ENCODE measurements at regions not wholly inside any gene's neighbourhood (a gene's known extent, or its start where the extent isn't known, plus 50 kb on each side); places are given as distances from the start of the nearest gene placed in this dataset.
A peak's percentile ranks its signal among the peaks of the same experiment; 100 is the strongest.
"Not testable (repeated sequence)": the region's sequence is repeated elsewhere in the genome, so short reads cannot be mapped to it uniquely, and the experiment has no call there.

DNA sequence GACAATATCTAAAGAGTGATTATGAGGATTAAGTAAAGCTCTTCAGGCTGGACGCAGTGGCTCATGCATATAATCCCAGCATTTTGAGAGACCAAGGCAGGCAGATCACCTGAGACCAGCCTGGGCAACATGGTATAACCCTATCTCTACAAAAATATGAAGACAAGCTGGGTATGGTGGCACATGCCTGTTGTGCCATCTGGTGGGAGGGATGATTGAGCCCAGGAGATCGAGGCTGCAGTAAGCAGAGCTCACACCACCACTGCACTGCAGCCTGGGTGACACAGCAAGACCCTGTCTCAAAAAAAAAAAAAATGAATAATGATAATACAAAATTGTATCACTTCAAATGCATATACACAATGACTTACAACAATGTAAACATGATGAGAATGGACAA lies 195.6 kb upstream of the AUTS2 start:
- no peak for DNase-seq

DNA sequence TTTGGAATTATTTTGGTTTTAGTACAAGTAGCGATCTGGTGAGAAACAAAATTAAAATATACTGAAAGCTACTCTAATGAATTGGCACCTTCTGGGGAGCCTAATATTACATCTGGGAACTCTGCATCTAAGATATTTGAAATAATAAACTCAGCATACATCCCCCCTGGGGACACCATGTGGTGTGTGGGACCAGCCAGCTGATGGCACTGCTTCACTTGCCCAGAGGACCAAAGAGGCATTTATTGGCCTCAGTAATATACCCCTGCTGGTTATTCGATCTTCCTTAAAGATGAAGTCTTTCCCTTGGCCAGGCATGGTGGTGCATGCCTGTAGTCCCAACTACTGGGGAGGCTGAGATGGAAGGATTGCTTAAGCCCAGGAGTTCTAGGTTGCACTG lies 195.1 kb upstream of the AUTS2 start:
- DNase-seq = no peak

DNA sequence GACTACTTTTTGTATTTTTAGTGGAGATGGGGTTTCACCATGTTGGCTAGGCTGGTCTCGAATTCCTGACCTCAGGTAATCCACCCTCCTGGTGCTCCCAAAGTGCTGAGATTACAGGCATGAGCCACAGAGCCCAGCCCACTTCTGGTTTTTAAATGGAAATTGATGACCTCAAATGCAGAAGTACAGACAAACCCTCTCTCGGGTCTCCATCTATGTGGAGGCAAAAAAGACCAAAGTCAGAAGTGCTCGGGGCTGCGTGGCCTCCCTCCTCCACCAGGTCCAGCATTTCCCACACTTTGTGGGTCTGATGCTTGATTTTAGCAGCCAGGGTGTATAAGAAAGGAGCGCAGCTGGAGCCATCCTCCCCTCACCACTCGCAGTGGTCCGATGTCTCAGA lies 187.3 kb upstream of the AUTS2 start:
- DNase-seq = no peak

GRCh38 chr7:69411466-69411865 lies 186.8 kb upstream of the AUTS2 start:
- no peak for DNase-seq

- DNase-seq = peak in 1 of 2 donors; percentile 22
Measured at GRCh38 chr7:69412331-69413146, 185.7 kb upstream of the AUTS2 start.

- DNase-seq = no peak
Measured at GRCh38 chr7:69414555-69414954, 183.7 kb upstream of the AUTS2 start.

DNA sequence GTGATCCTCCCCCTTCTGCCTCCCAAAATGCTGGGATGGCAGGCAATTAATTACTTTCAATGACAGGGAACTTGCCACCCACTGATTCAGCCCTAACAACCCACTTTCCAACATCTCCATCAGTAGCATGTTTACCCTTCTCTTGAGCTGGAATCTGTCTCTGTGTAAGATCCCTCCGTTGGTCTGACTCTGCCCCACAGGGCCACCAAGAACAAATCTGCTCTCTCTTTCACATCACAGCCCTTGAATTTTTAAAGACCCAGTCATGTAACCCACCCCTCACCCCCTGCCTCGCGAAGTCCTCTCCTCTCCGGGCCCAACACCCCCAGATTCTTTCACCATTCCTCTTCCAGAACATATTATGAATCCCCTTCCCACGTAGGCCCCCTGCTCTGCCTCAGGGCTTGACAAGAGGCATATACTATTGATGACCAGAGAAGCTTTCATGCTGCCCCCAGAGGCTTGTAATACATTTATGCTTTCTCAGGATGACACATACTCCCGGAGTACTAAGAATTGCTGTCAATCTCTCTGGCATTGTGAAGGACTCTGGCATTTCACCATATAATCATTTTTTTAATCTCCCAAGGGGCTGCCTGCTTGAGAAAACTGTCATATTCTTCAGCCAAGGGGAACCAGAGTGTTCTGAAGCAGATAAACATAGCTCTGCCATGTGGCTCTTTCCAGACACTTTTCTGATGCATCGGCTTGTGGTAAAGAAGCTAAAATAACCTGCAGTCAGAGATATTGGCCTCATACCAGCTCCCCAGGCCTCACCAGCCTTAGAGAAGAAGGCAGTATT lies 179.2 kb upstream of the AUTS2 start:
- no peak for DNase-seq

DNA sequence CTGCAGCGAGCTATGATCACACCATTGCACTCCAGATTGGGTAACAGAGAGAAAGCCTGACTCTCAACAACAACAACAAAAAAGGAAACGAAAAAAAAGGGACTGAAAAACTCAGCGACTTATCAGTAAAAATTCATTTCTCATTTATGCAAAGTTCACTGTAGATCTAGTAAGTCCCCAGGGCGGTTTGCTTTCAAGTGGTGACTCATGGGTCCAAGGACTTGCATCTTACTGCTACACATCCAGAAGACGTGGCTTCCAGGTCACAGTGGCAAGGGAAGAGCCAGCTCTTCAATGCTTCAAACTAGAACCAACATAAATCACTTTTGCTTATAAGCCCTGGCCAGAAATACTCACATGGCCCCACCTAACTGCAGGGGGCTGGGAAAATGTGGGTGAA lies 178.3 kb upstream of the AUTS2 start:
- DNase-seq = no peak

DNA sequence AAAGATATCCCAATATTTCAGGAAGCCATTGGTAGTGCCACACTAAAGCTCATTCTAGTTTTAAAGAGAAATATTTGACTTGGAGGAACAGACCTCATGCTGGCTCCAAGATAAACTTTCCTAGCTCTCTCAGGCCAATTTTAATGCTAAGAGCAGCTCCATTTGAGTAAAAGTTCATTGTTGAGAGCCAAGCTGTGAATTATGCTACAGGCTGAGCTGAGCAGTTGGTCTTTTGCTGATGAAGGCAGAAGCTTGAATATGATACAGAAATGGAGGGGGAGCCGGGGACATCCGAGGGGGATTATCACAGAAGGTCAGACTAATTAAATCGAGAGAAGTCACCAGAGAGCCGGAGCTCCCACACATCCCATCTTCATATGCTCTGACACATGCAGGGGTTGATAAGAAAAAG lies 175.7 kb upstream of the AUTS2 start:
- DNase-seq = no peak

- DNase-seq = no peak
Measured at GRCh38 chr7:69426705-69427104, 171.6 kb upstream of the AUTS2 start.

DNA sequence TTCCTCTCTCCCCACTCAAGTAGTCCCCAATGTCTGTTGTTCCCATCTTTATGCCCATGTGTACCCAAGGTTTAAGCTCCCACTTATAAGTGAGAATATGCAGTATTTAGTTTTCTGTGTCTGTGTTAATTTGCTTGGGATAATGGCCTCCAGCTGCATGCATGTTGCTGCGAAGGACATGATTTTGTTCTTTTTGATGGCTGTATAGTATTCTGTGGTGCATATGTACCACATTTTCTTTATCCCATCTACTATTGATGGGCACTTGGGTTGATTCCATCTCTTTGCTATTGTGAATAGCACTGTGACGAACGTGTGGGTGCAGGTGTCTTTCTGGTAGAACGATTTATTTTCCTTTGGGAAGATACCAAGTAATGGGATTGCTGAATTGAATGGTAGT lies 170.2 kb upstream of the AUTS2 start:
- no peak for DNase-seq

- DNase-seq = no peak
Measured at GRCh38 chr7:69429911-69430383, 168.3 kb upstream of the AUTS2 start.

DNA sequence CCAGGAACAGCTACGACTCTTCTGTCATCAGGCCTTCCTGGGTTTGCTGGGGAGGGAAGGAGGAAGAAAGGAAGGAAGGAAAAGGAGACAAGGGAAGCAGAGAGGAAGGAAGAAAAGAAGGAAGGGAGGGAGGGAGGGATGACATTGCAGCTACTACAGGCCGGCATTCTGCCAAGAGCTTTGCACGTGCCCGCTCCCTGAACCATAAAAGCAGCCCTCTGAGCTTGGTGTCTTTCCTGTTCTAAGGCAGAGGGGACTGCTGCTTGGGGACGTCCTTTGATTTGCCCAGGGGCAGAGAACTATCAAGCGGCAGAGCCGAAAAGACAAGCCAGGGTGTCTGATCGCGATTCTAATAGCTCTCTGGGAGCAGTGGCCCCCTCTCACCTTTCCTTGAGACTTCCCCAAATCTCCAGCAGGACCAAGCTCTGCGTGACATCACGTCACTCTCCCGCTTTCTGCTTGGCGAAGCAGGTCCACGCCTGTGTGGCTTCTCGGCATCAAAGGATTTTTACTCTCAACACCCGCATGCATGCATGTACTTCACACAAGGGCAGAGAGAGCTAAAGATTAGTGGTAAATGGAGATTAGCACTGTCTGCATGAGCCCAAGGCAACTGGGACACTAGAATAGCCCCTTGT lies 167.8 kb upstream of the AUTS2 start:
- no peak for DNase-seq

DNA sequence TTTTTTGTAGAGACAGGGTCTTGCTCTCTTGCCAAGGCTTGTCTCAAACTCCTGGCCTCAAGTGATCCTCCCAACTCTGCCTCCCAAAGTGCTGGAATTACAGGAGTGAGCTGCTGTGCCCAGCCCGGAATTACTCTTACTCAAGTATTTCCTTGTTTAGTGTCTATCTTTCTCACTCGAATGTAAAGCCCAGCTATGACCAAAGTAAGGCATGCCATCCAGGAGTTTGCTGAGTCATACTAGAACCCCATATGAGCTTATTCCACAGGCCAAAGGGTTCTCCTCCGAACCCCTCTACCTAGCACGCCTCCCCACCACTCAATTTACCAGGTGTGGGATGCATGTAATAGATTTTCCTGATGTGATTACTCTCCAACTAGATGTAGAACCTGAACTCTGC lies 166.6 kb upstream of the AUTS2 start:
- DNase-seq = no peak

DNA sequence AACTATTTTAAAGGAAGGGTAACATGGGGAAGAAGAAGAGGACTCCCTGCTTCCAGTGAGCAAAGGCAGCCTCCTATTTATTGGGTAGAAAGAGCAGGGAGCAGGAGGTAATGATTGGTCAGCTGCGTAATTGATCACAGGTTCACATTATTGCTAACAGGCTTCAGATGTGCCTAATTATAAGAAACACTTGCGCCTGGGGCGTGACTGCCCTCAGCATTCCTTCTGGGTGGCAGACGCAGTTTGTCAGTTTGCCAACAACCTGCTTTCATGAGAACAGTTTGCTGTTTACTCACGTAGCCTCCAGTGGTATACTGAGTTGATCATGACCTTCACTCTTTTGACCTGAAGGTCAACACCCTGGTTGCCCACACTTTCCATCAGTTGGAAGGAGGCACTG lies 166.0 kb upstream of the AUTS2 start:
- DNase-seq = not testable (repeated sequence)

DNA sequence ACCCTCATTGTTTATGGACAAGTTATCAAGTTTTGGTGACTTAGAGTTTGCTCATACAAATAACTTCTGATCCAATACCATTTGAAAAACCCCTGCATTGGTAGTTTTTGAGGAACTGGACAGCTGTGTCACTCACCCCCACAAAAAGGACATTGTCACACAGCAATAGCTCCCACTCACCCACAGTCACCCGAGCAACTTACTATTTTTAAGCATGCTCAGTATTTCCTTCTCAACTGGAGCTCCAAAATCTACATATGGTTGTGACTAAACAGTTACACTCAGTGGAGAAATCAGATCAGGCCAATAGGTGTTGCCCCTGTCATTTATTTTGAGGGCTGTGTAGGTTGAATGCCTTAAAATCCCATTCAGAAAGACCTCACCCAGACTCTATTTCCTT lies 165.2 kb upstream of the AUTS2 start:
- no peak for DNase-seq

DNA sequence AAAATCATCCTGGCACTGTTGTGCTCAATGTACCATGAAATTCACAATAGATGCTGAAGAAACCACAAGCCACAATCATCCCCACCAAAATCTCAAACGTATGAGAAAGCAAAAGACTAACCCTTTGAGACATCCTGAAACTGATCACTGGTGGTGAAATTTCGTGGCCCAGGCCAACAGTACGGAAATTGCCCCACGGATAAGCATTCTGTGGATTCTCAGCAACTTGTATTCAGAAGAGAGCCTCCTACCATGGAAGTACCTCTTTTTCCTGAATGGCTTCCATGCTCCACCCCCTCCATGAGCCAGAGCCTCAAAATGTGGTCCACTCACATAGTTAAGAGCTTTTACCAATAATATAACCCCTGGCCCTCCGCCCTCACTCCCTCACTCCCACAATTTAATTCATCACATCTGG lies 163.9 kb upstream of the AUTS2 start:
- DNase-seq = no peak

- DNase-seq = no peak
Measured at GRCh38 chr7:69435711-69436110, 162.6 kb upstream of the AUTS2 start.

DNA sequence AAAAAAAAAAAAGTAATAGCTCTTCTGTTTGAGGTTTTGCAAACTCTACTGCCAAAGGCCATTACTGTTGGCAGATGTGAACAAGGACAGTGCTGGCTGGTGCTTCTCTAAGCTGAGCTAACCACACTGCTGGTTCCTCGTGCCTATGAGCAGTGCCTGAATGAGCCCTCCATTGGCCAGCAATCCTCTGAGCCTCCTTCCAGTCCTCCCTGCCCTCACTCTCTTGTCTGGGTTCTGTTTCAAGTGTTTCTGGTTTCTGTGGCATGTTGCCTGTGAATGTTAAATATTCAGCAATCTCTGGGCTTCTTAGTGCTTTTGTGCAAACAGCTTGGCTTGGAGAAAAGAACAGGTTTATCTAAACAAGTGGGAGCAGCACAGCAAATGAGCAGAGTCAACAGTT lies 161.3 kb upstream of the AUTS2 start:
- no peak for DNase-seq

DNA sequence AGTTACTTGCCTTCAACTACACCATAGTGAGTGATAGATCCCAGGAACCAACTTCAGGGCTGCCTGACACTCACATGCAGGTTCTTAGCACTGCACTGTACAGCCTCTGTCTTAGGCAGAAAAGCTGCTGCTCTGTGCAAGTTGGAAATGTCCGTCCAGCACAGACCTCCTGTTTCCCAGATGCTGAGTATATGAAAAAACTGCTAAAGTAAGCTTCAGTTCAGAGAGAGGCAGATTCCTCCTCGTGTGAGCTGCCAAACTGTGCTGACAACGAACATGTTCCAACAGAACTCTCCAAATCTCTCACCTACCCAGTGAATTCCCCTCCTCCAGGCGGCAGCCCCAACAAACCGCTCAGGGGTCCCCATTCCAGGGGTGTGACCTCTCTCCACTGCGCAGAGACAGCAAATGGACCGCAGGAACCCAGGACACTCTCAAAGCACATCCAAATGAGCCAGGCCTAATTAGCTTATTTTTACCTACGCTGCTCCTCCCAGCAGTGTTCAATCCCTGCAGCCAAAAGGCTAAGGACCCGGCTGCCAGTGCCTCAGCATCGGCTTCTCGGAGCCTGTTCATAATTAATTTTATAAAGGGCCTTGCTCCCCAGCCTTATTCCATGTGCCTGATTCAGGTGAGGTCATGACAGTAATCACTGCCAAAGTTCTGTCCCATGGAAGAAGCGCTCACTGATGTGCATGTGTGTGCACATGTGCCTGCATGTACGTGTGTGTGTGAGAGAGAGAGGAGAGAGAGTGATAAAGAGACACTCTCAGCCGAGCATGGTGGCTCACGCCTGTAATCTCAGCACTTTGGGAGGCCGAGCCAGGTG lies 159.5 kb upstream of the AUTS2 start:
- no peak for DNase-seq

- DNase-seq = no peak
Measured at GRCh38 chr7:69439636-69440325, 158.5 kb upstream of the AUTS2 start.

- no peak for DNase-seq
Measured at GRCh38 chr7:69440976-69441375, 157.3 kb upstream of the AUTS2 start.

All from CD4-positive, alpha-beta T cell treated with Interleukin-1 beta for 1 hour (primary cell).